HCT116 (cell line): ENCODE measurements at regions not wholly inside any gene's neighbourhood (a gene's known extent, or its start where the extent isn't known, plus 50 kb on each side); places are given as distances from the start of the nearest gene placed in this dataset.

ENCODE experiments used
- ATAC-seq: fragments of 200-7000 bp; cut with Tn5 transposase; 2 replicates; pipeline ENCODE4 v1.9.1; 2020; ENCODE audit warnings: mild to moderate bottlenecking, moderate library complexity
- BruUV-seq: library from RNA; stranded (reverse); fragments of 400-500 nt; replicated peaks from 2 replicates; lab custom pipeline; 2021; lab: Mats Ljungman, UMichigan
- CTCF ChIA-PET: fragments of 300-600 bp; sonication (Branson Sonifier 250); formaldehyde crosslinking; loops from one replicate; lab custom pipeline; 2021; ENCODE audit warnings: antibody characterized with exemption; lab: Charles Lee
- POLR2A ChIA-PET: fragments of 300-600, 350-600 bp; sonication (Branson Sonifier 250); formaldehyde crosslinking; loops from one replicate; lab custom pipeline; 2021; ENCODE audit warnings: antibody characterized with exemption; lab: Charles Lee
- RAD21 ChIA-PET, 2 experiments: fragments of 300-600 bp; sonication (Branson Sonifier 250); formaldehyde crosslinking; loops; one replicate each; lab custom pipeline; 2023; ENCODE audit warnings: low total read pairs in 2 of 2; ENCODE audit not compliant: uncharacterized antibody in 2 of 2, unreplicated experiment in 2 of 2, low non-redundant PET in 1 of 2; lab: Charles Lee
- DNase-seq: peaks from one replicate; pipeline ENCODE4 v3.0.0-alpha.2; 2010; ENCODE audit warnings: low read depth, low spot score
- H2AFZ ChIP-seq: fragments of 200-600 bp; shearing (Covaris generic), sonication (generic); 2 replicates; pipeline ENCODE4 v1.6.1; 2017; ENCODE audit warnings: low read depth, mixed run types, mixed read lengths, antibody characterized with exemption, low read length; ENCODE audit not compliant: poor library complexity, severe bottlenecking
- H3K27ac ChIP-seq: 2 replicates; pipeline ENCODE4 v1.5.1; 2012; ENCODE audit warnings: low read depth, low read length
- H3K27me3 ChIP-seq: fragments of 200-600 bp; sonication (generic); 2 replicates; pipeline ENCODE4 v1.6.1; 2016; ENCODE audit warnings: mixed run types, low read length, mixed read lengths; ENCODE audit not compliant: insufficient read depth
- H3K36me3 ChIP-seq, 2 experiments: fragments of 200-500 bp in 1 of 2; fragments of 200-600 bp in 1 of 2; sonication (Bioruptor generic) in 1 of 2; sonication (generic) in 1 of 2; 2 replicates each; pipeline versions ENCODE4 v1.5.1 to v1.6.1; 2014 to 2016; ENCODE audit warnings: low read length in 2 of 2, inconsistent platforms in 1 of 2, mixed read lengths in 1 of 2, mixed run types in 1 of 2; ENCODE audit not compliant: insufficient read depth in 2 of 2, control insufficient read depth in 1 of 2
- H3K4me1 ChIP-seq, 2 experiments: fragments of 200-600 bp in 1 of 2; sonication (generic) in 1 of 2; 2 replicates each; pipeline versions ENCODE4 v1.5.1 to v1.6.1; 2012 to 2017; ENCODE audit warnings: low read length in 2 of 2, inconsistent platforms in 1 of 2, mild to moderate bottlenecking in 1 of 2, mixed read lengths in 1 of 2, mixed run types in 1 of 2, moderate library complexity in 1 of 2; ENCODE audit not compliant: insufficient read depth in 2 of 2, control insufficient read depth in 1 of 2
- H3K4me2 ChIP-seq: fragments of 200-600 bp; sonication (generic); 2 replicates; pipeline ENCODE4 v1.6.1; 2017; ENCODE audit warnings: mixed run types, low read length, mixed read lengths
- H3K4me3 ChIP-seq, 2 experiments: fragments of 200-600 bp in 1 of 2; sonication (generic) in 1 of 2; replicated peaks in 1 of 2; 2 replicates each; pipeline ENCODE4 v1.5.1; 2011 to 2016; ENCODE audit warnings: low read length in 2 of 2, control low read depth in 1 of 2, low read depth in 1 of 2, mild to moderate bottlenecking in 1 of 2, mixed read lengths in 1 of 2, mixed run types in 1 of 2
- H3K79me2 ChIP-seq: fragments of 200-600 bp; sonication (generic); 2 replicates; pipeline ENCODE4 v1.6.1; 2017; ENCODE audit warnings: mild to moderate bottlenecking, mixed run types, low read length, moderate library complexity, mixed read lengths; ENCODE audit not compliant: insufficient read depth
- H3K9ac ChIP-seq: fragments of 200-600 bp; sonication (generic); 2 replicates; pipeline ENCODE4 v1.6.1; 2016; ENCODE audit warnings: low read length, mixed read lengths
- H3K9me2 ChIP-seq: fragments of 200-600 bp; sonication (generic), shearing (Covaris generic); 2 replicates; pipeline ENCODE4 v1.6.1; 2017; ENCODE audit warnings: mixed run types, mild to moderate bottlenecking, moderate library complexity; ENCODE audit not compliant: insufficient read depth
- H3K9me3 ChIP-seq, 2 experiments: fragments of 200-500 bp in 1 of 2; fragments of 200-600 bp in 1 of 2; sonication (Bioruptor generic) in 1 of 2; sonication (generic) in 1 of 2; 2 replicates each; pipeline ENCODE4 v1.6.1; 2014 to 2017; ENCODE audit warnings: low read length in 2 of 2, mixed read lengths in 2 of 2, inconsistent platforms in 1 of 2, low read depth in 1 of 2, mild to moderate bottlenecking in 1 of 2, mixed run types in 1 of 2, moderate library complexity in 1 of 2; ENCODE audit not compliant: control insufficient read depth in 1 of 2, insufficient read depth in 1 of 2
- H4K20me1 ChIP-seq: fragments of 200-600 bp; sonication (generic), shearing (Covaris generic); 2 replicates; pipeline ENCODE4 v1.6.1; 2017; ENCODE audit warnings: mixed run types, mild to moderate bottlenecking, moderate library complexity; ENCODE audit not compliant: insufficient read depth
- ATF3 ChIP-seq: IDR thresholded peaks from 2 replicates; pipeline ENCODE4 v1.6.1; 2012
- CBX3 ChIP-seq: IDR thresholded peaks from 2 replicates; pipeline ENCODE4 v1.6.1; 2012; ENCODE audit warnings: low read depth
- CEBPB ChIP-seq: IDR thresholded peaks from 2 replicates; pipeline ENCODE4 v1.6.1; 2012; ENCODE audit warnings: low read depth
- ELF1 ChIP-seq: IDR thresholded peaks from 2 replicates; pipeline ENCODE4 v1.6.1; 2012; ENCODE audit warnings: low read depth, borderline replicate concordance
- EZH2phosphoT487 ChIP-seq: fragments of 200-600 bp; IDR thresholded peaks from 2 replicates; pipeline ENCODE4 v1.6.1; 2018; ENCODE audit warnings: antibody characterized with exemption, borderline replicate concordance
- FOSL1 ChIP-seq: IDR thresholded peaks from 2 replicates; pipeline ENCODE4 v1.6.1; 2012; ENCODE audit warnings: low read depth
- JUND ChIP-seq: IDR thresholded peaks from 2 replicates; pipeline ENCODE4 v1.6.1; 2012
- MAX ChIP-seq: IDR thresholded peaks from 2 replicates; pipeline ENCODE4 v1.6.1; 2012
- POLR2A ChIP-seq: IDR thresholded peaks from 2 replicates; pipeline ENCODE4 v1.7.0; 2011; ENCODE audit warnings: borderline replicate concordance; ENCODE audit not compliant: insufficient read depth, insufficient read length; ENCODE audit errors: extremely low read depth
- RAD21 ChIP-seq: IDR thresholded peaks from 2 replicates; pipeline ENCODE4 v1.6.1; 2012; ENCODE audit warnings: low read depth, mild to moderate bottlenecking
- REST ChIP-seq: IDR thresholded peaks from 2 replicates; pipeline ENCODE4 v1.6.1; 2012; ENCODE audit warnings: low read depth
- SRF ChIP-seq: IDR thresholded peaks from 2 replicates; pipeline ENCODE4 v1.6.1; 2012; ENCODE audit warnings: low read depth
- YY1 ChIP-seq: IDR thresholded peaks from 2 replicates; pipeline ENCODE4 v1.6.1; 2011; ENCODE audit warnings: low read length, low read depth, moderate library complexity, mild to moderate bottlenecking; ENCODE audit not compliant: insufficient replicate concordance; ENCODE audit errors: extremely low read depth
- ZBTB33 ChIP-seq: IDR thresholded peaks from 2 replicates; pipeline ENCODE4 v1.6.1; 2011; ENCODE audit warnings: mild to moderate bottlenecking, low read length, moderate library complexity; ENCODE audit not compliant: insufficient replicate concordance; ENCODE audit errors: extremely low read depth
- ZFX ChIP-seq: fragments of 450-650 bp; IDR thresholded peaks from 2 replicates; pipeline ENCODE4 v1.6.1; 2017
- ZNF274 ChIP-seq: fragments of 200-500 bp; sonication (Bioruptor generic); IDR thresholded peaks from 2 replicates; pipeline ENCODE4 v1.6.1; 2014; ENCODE audit warnings: mild to moderate bottlenecking, low read depth, low read length, inconsistent platforms
- intact Hi-C: fragments of 100-400 bp; cut with micrococcal nuclease; formaldehyde crosslinking; loops from 2 replicates; pipeline ENCODE4 v1.10.0; 2022

GRCh38 chr18:56268952-56269351 lies 369.4 kb downstream of the TXNL1 start:
- BruUV-seq: no TSS peak
- intact Hi-C loops: no loop called here
- no peak overlapping the region for H3K4me3 ChIP-seq
- H3K27me3 ChIP-seq: no peaks in the 10 kb centered on the region
- no peaks in the 10 kb centered on the region for H3K79me2 ChIP-seq
- no peak overlapping the region for H3K4me2 ChIP-seq
- ChIA-PET POLR2A (no interaction called here), CTCF (no interaction called here), RAD21 (no interaction called here)
- no peak overlapping the region for H3K27ac ChIP-seq
- TF ChIP-seq ATF3 (no peak), POLR2A (no peak), YY1 (no peak), JUND (no peak), EZH2phosphoT487 (no peak), RAD21 (no peak), ZFX (no peak), MAX (no peak), CBX3 (no peak), ELF1 (no peak), REST (no peak), SRF (no peak), ZBTB33 (no peak), ZNF274 (no peak), CEBPB (no peak), FOSL1 (no peak)
- H3K9ac ChIP-seq: no peak overlapping the region
- no peaks in the 10 kb centered on the region for H3K36me3 ChIP-seq
- H4K20me1 ChIP-seq: no peaks in the 10 kb centered on the region
- peaks cover 3 to 19% of the 10 kb centered on the region in 2 experiments; a peak in 2 of 4 replicates for H3K9me3 ChIP-seq
- no peak for ATAC-seq
- no peaks in the 10 kb centered on the region for H3K9me2 ChIP-seq
- H3K4me1 ChIP-seq: no peaks in the 10 kb centered on the region
- no peak overlapping the region for H2AFZ ChIP-seq
- DNase-seq: no peak
